ENCODE measurements at regions not wholly inside any gene's neighbourhood (a gene's known extent, or its start where the extent isn't known, plus 50 kb on each side); places are given as distances from the start of the nearest gene placed in this dataset.

DNA sequence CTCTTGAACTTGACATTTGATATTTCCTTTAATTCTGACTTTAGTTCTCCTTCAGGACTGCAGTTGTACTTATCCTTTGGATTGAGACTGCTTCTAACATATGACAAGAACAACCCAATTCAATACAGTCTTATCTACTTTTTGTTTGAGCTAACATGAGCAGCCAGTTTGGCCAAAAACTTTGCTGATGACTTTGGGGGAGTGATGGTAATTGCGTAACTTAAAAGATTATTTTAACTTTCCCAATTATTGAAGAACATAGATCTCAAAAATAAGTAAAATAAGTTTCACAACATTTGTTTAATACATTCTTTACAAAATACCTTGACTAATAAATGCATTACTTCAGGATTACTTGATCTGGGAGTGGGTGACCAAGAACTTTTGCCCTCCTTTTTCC lies 1311.1 kb upstream of the NRXN1 start:
- no peak for TF ChIP-seq POLR2A (IDR thresholded peaks at IDR 0.05)
- TF ChIP-seq, protein P1, sequence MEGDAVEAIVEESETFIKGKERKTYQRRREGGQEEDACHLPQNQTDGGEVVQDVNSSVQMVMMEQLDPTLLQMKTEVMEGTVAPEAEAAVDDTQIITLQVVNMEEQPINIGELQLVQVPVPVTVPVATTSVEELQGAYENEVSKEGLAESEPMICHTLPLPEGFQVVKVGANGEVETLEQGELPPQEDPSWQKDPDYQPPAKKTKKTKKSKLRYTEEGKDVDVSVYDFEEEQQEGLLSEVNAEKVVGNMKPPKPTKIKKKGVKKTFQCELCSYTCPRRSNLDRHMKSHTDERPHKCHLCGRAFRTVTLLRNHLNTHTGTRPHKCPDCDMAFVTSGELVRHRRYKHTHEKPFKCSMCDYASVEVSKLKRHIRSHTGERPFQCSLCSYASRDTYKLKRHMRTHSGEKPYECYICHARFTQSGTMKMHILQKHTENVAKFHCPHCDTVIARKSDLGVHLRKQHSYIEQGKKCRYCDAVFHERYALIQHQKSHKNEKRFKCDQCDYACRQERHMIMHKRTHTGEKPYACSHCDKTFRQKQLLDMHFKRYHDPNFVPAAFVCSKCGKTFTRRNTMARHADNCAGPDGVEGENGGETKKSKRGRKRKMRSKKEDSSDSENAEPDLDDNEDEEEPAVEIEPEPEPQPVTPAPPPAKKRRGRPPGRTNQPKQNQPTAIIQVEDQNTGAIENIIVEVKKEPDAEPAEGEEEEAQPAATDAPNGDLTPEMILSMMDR (IDR thresholded peaks at IDR 0.05) = no peak
- TF ChIP-seq POLR2AphosphoS5 (IDR thresholded peaks at IDR 0.05) = no peak

Measured in suprapubic skin (tissue), 4 donors.